Left lung (tissue), 4 donors: ENCODE measurements at regions not wholly inside any gene's neighbourhood (a gene's known extent, or its start where the extent isn't known, plus 50 kb on each side); places are given as distances from the start of the nearest gene placed in this dataset.

Source experiments
- ATAC-seq: fragments of 200-7000 bp; cut with Tn5 transposase; one replicate; pipeline ENCODE4 v1.9.1; 2020; ENCODE audit warnings: moderate library complexity
- DNase-seq, 4 donors: peaks; one replicate each; pipeline ENCODE4 v3.0.0-alpha.2; 2013 to 2020
- H3K27ac ChIP-seq, 2 donors: fragments of 200-600 bp; sonication (generic) in 1 of 2; one replicate each; pipeline versions ENCODE4 v1.5.0 to v1.8.0; 2020 to 2021
- H3K27me3 ChIP-seq, 2 donors: fragments of 200-600 bp; sonication (generic) in 1 of 2; one replicate each; pipeline versions ENCODE4 v1.5.0 to v1.8.0; 2020 to 2021
- H3K36me3 ChIP-seq, 2 donors: fragments of 200-600 bp; sonication (generic) in 1 of 2; one replicate each; pipeline versions ENCODE4 v1.5.0 to v1.8.0; 2020 to 2021
- H3K4me1 ChIP-seq, 2 donors: fragments of 200-600 bp; one replicate each; pipeline ENCODE4 v1.8.0; 2021
- H3K4me3 ChIP-seq, 2 donors: fragments of 200-600 bp; sonication (generic) in 1 of 2; one replicate each; pipeline versions ENCODE4 v1.5.0 to v1.8.0; 2020 to 2021; ENCODE audit warnings: mild to moderate bottlenecking in 1 of 2
- H3K9me3 ChIP-seq, 2 donors: fragments of 200-600 bp; sonication (generic) in 1 of 2; one replicate each; pipeline versions ENCODE4 v1.5.0 to v1.8.0; 2020 to 2021
- CTCF ChIP-seq, 2 donors: fragments of 200-600 bp; sonication (generic) in 1 of 2; IDR thresholded peaks; one replicate each; pipeline versions ENCODE4 v1.5.0 to v1.8.0; 2021; ENCODE audit warnings: antibody characterized with exemption in 2 of 2
- intact Hi-C, 2 donors: fragments of 100-400 bp; cut with DNase I; formaldehyde crosslinking; loops; one replicate each; pipeline versions ENCODE4 v1.11.2 to v1.14.2; 2022
- donor health status: DM: no; HTN: yes; CAD: no.
- donor health status: DM: no; HTN: no; CAD: no.

GRCh38 chr13:71117920-71118319 is 749.1 kb downstream of the DACH1 start:
- no peaks in the 10 kb centered on the region for H3K4me1 ChIP-seq
- no peaks in the 10 kb centered on the region for H3K27me3 ChIP-seq
- no peak for ATAC-seq
- intact Hi-C loops = no loop called here
- H3K36me3 ChIP-seq = no peaks in the 10 kb centered on the region
- H3K9me3 ChIP-seq = no peaks in the 10 kb centered on the region
- H3K4me3 ChIP-seq = no peak overlapping the region
- no peak for TF ChIP-seq CTCF (IDR thresholded peaks at IDR 0.05)
- no peak for DNase-seq
- no peak overlapping the region for H3K27ac ChIP-seq

GRCh38 chr13:71115301-71115700 is 751.7 kb downstream of the DACH1 start:
- ATAC-seq (no peak), DNase-seq (no peak)
- Histone ChIP-seq H3K36me3 (no peaks in the 10 kb centered on the region), H3K4me3 (no peak overlapping the region), H3K4me1 (no peaks in the 10 kb centered on the region), H3K27ac (no peak overlapping the region), H3K27me3 (no peaks in the 10 kb centered on the region), H3K9me3 (no peaks in the 10 kb centered on the region)
- no peak for TF ChIP-seq CTCF (IDR thresholded peaks at IDR 0.05)
- intact Hi-C loops = no loop called here

GRCh38 chr13:71096421-71096820 is 770.6 kb downstream of the DACH1 start:
- no peak for ATAC-seq

GRCh38 chr13:71090990-71091389 is 776.0 kb downstream of the DACH1 start:
- DNase-seq = no peak
- intact Hi-C loops = no loop called here
- TF ChIP-seq CTCF (IDR thresholded peaks at IDR 0.05) = no peak
- Histone ChIP-seq H3K9me3 (no peaks in the 10 kb centered on the region), H3K4me1 (no peaks in the 10 kb centered on the region), H3K36me3 (no peaks in the 10 kb centered on the region), H3K27ac (no peak overlapping the region), H3K27me3 (no peaks in the 10 kb centered on the region), H3K4me3 (no peak overlapping the region)
- ATAC-seq = no peak

More at GRCh38 chr13:71096421-71096820, 770.6 kb downstream of the DACH1 start:
- no peak for TF ChIP-seq CTCF (IDR thresholded peaks at IDR 0.05)
- H3K4me3 ChIP-seq = no peak overlapping the region
- no peaks in the 10 kb centered on the region for H3K36me3 ChIP-seq
- H3K27me3 ChIP-seq = no peaks in the 10 kb centered on the region
- no peaks in the 10 kb centered on the region for H3K9me3 ChIP-seq
- no peak overlapping the region for H3K27ac ChIP-seq
- no peaks in the 10 kb centered on the region for H3K4me1 ChIP-seq
- DNase-seq = no peak
- intact Hi-C loops = no loop called here

- H3K9me3 ChIP-seq = no peaks in the 10 kb centered on the region
- H3K27me3 ChIP-seq = no peaks in the 10 kb centered on the region
- DNase-seq (peak in 2 of 4 donors; percentile 59 to 85), ATAC-seq (no peak)
- H3K27ac ChIP-seq = no peak overlapping the region
- intact Hi-C loops = no loop called here
- H3K4me1 ChIP-seq = no peaks in the 10 kb centered on the region
- no peak for TF ChIP-seq CTCF (IDR thresholded peaks at IDR 0.05)
- H3K4me3 ChIP-seq = no peak overlapping the region
- H3K36me3 ChIP-seq = no peaks in the 10 kb centered on the region
These were observed 777.9 kb downstream of the DACH1 start for GRCh38 chr13:71089056-71089455.
